ENCODE measurements at regions not wholly inside any gene's neighbourhood (a gene's known extent, or its start where the extent isn't known, plus 50 kb on each side); places are given as distances from the start of the nearest gene placed in this dataset.

GRCh38 chr17:74141612-74142011 is 61.9 kb upstream of the RPL38 start:
- TF ChIP-seq EZH2phosphoT487 (IDR thresholded peaks at IDR 0.05; ENCODE audit: low read depth) (no peak), CTCF (IDR thresholded peaks at IDR 0.05; ENCODE audit: low read depth, low read length) (no peak)

All from OCI-LY3 (cell line).